ENCODE measurements at regions not wholly inside any gene's neighbourhood (a gene's known extent, or its start where the extent isn't known, plus 50 kb on each side); places are given as distances from the start of the nearest gene placed in this dataset.
"Not testable (repeated sequence)": the region's sequence is repeated elsewhere in the genome, so short reads cannot be mapped to it uniquely, and the experiment has no call there.

DNA sequence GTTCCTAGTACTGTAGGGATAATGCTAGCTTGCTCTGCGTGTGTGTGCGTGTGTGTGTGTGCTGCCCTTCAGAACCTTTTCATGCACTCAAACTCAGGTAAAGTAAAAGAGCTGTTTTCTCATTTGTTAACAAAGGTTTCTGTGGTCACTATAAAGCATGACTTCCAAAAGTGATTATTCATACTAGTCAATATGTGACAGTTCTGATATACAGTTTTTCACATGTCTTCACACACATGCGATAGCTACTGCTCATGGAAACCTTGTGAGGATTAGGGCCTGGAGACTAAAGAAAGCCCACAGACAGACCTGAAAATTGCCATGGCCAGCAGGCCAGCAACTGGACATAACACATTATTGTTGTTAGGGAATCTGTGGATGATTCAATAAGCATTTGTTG lies 56.9 kb upstream of the NEMP2 start:
- H3K9me3 Mint-ChIP-seq: no peaks in the 10 kb centered on the region
- Histone ChIP-seq H3K9me3 (ENCODE audit: control insufficient read depth in 1 of 2, insufficient read depth in 1 of 2, low read length in 2 of 2) (no peaks in the 10 kb centered on the region), H3K36me3 (ENCODE audit: insufficient read depth, low read length) (no peaks in the 10 kb centered on the region), H3K4me3 (ENCODE audit: low read length) (no peak overlapping the region), H3K27ac (ENCODE audit: low read depth in 1 of 2, low read length in 2 of 2) (no peak overlapping the region), H3K27me3 (ENCODE audit: control insufficient read depth in 1 of 2, insufficient read depth in 2 of 2, low read length in 2 of 2) (no peaks in the 10 kb centered on the region), H3K4me1 (ENCODE audit: insufficient read depth, low read length) (no peaks in the 10 kb centered on the region)
- TF ChIP-seq, protein P1, sequence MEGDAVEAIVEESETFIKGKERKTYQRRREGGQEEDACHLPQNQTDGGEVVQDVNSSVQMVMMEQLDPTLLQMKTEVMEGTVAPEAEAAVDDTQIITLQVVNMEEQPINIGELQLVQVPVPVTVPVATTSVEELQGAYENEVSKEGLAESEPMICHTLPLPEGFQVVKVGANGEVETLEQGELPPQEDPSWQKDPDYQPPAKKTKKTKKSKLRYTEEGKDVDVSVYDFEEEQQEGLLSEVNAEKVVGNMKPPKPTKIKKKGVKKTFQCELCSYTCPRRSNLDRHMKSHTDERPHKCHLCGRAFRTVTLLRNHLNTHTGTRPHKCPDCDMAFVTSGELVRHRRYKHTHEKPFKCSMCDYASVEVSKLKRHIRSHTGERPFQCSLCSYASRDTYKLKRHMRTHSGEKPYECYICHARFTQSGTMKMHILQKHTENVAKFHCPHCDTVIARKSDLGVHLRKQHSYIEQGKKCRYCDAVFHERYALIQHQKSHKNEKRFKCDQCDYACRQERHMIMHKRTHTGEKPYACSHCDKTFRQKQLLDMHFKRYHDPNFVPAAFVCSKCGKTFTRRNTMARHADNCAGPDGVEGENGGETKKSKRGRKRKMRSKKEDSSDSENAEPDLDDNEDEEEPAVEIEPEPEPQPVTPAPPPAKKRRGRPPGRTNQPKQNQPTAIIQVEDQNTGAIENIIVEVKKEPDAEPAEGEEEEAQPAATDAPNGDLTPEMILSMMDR (IDR thresholded peaks at IDR 0.05): no peak
- intact Hi-C loops (cut with DNase I, micrococcal nuclease): no loop called here
- H3K36me3 Mint-ChIP-seq (ENCODE audit: low read depth): no peaks in the 10 kb centered on the region
- H3K27me3 Mint-ChIP-seq: no peaks in the 10 kb centered on the region
- POLR2A ChIA-PET: no interaction called here
- H3K27ac Mint-ChIP-seq: no peak overlapping the region
- CTCF ChIA-PET: interaction anchor here (0.6 to 1.2 kb wide), 3 partner anchors 9 to 74 kb away, joined by 3 read pairs; no protein-coding TSS in a partner anchor
- no peak overlapping the region for H3K4me3 Mint-ChIP-seq
- H3K4me1 Mint-ChIP-seq (ENCODE audit: low read depth): no peaks in the 10 kb centered on the region
- DNase-seq (no peak), ATAC-seq (ENCODE audit: poor library complexity) (no peak)

DNA sequence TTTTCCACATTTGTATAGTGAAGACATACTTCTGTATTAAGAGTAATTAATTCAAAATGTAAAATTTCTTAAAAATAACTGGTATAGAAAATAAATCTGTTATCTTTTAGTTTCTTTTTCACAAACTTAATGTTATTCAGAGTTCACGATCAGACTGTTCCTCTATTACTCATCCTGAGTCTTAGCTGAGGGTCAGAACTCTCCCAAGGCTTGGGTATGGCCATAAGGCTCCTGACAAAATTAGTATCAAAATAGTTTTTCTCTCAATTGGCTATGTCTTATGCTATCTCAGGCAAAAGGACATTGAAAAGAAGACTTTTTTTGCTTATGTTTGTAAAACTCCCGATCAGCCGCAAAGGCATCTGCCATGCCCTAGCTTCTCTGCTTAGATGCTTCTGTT lies 56.1 kb upstream of the NAB1 start:
- Histone ChIP-seq H3K4me3 (ENCODE audit: low read length) (no peak overlapping the region), H3K27me3 (ENCODE audit: control insufficient read depth in 1 of 2, insufficient read depth in 2 of 2, low read length in 2 of 2) (no peaks in the 10 kb centered on the region), H3K36me3 (ENCODE audit: insufficient read depth, low read length) (no peaks in the 10 kb centered on the region), H3K9me3 (ENCODE audit: control insufficient read depth in 1 of 2, insufficient read depth in 1 of 2, low read length in 2 of 2) (no peaks in the 10 kb centered on the region), H3K4me1 (ENCODE audit: insufficient read depth, low read length) (no peaks in the 10 kb centered on the region), H3K27ac (ENCODE audit: low read depth in 1 of 2, low read length in 2 of 2) (no peak overlapping the region)
- Mint-ChIP-seq H3K9me3 (no peaks in the 10 kb centered on the region), H3K4me3 (no peak overlapping the region), H3K36me3 (ENCODE audit: low read depth) (no peaks in the 10 kb centered on the region), H3K27ac (no peak overlapping the region), H3K27me3 (no peaks in the 10 kb centered on the region), H3K4me1 (ENCODE audit: low read depth) (no peaks in the 10 kb centered on the region)
- DNase-seq (no peak), ATAC-seq (ENCODE audit: poor library complexity) (no peak)
- TF ChIP-seq, protein P1 (IDR thresholded peaks at IDR 0.05): no peak
- intact Hi-C loops (cut with DNase I, micrococcal nuclease): no loop called here
- POLR2A ChIA-PET: no interaction called here
- CTCF ChIA-PET: no interaction called here

DNA sequence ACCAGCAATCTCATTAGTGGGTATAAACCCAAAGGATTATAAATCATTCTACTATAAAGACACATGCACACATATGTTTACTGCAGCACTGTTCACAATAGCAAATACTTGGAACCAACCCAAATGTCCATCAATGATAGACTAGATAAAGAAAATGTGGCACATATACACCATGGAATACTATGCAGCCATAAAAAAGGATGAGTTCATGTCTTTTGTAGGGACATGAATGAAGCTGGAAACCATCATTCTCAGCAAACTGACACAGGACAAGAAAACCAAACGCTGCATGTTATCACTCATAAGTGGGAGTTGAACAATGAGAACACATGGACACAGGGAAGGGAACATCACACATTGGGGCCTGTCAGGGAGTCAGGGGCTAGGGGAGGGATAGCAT lies 53.0 kb upstream of the NAB1 start:
- H3K4me1 ChIP-seq (ENCODE audit: insufficient read depth, low read length); intact Hi-C loops (cut with DNase I, micrococcal nuclease); DNase-seq; H3K36me3 ChIP-seq (ENCODE audit: insufficient read depth, low read length); H3K4me3 Mint-ChIP-seq; ATAC-seq (ENCODE audit: poor library complexity); H3K9me3 ChIP-seq (ENCODE audit: control insufficient read depth in 1 of 2, insufficient read depth in 1 of 2, low read length in 2 of 2); H3K27me3 ChIP-seq (ENCODE audit: control insufficient read depth in 1 of 2, insufficient read depth in 2 of 2, low read length in 2 of 2); H3K27me3 Mint-ChIP-seq; H3K9me3 Mint-ChIP-seq; H3K27ac ChIP-seq (ENCODE audit: low read depth in 1 of 2, low read length in 2 of 2); POLR2A ChIA-PET; H3K27ac Mint-ChIP-seq; H3K4me3 ChIP-seq (ENCODE audit: low read length); H3K36me3 Mint-ChIP-seq (ENCODE audit: low read depth); CTCF ChIA-PET: not testable (repeated sequence)
- peaks cover 18% of the 10 kb centered on the region for H3K4me1 Mint-ChIP-seq (ENCODE audit: low read depth)

DNA sequence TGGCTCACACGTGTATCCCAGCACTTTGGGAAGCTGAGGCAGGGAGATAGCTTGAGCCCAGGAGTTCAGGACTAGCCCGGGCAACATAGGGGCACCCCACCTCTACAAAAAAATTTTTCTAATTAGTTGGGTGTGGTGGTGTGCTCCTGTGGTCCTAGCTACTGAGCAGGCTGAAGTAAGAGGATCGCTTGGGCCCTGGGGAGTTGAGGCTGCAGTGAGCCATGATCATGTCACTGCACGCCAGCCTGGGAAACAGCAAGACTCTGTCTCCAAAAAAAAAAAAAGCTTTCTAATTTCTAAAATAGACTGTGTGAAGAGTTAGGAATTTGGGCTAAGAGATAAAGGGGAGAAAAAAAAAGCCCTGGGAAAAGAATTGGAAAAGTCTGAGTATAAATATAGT lies 51.9 kb upstream of the NAB1 start:
- no peaks in the 10 kb centered on the region for H3K9me3 ChIP-seq (ENCODE audit: control insufficient read depth in 1 of 2, insufficient read depth in 1 of 2, low read length in 2 of 2)
- intact Hi-C loops (cut with DNase I, micrococcal nuclease): no loop called here
- Mint-ChIP-seq H3K4me3 (no peak overlapping the region), H3K9me3 (no peaks in the 10 kb centered on the region), H3K4me1 (ENCODE audit: low read depth) (peaks cover 18% of the 10 kb centered on the region), H3K27ac (no peak overlapping the region), H3K36me3 (ENCODE audit: low read depth) (no peaks in the 10 kb centered on the region), H3K27me3 (no peaks in the 10 kb centered on the region)
- no peak overlapping the region for H3K4me3 ChIP-seq (ENCODE audit: low read length)
- no peak for DNase-seq
- TF ChIP-seq, protein P1 (IDR thresholded peaks at IDR 0.05): no peak
- no peaks in the 10 kb centered on the region for H3K4me1 ChIP-seq (ENCODE audit: insufficient read depth, low read length)
- no peak overlapping the region for H3K27ac ChIP-seq (ENCODE audit: low read depth in 1 of 2, low read length in 2 of 2)
- H3K27me3 ChIP-seq (ENCODE audit: control insufficient read depth in 1 of 2, insufficient read depth in 2 of 2, low read length in 2 of 2): no peaks in the 10 kb centered on the region
- POLR2A ChIA-PET: no interaction called here
- CTCF ChIA-PET: no interaction called here
- no peak for ATAC-seq (ENCODE audit: poor library complexity)
- H3K36me3 ChIP-seq (ENCODE audit: insufficient read depth, low read length): no peaks in the 10 kb centered on the region

Measured in CD4-positive, alpha-beta T cell (primary cell).